PC-3 (cell line): ENCODE measurements at regions not wholly inside any gene's neighbourhood (a gene's known extent, or its start where the extent isn't known, plus 50 kb on each side); places are given as distances from the start of the nearest gene placed in this dataset.
A peak's percentile ranks its signal among the peaks of the same experiment; 100 is the strongest.

ENCODE experiments used
- ATAC-seq: fragments of 200-7000 bp; cut with Tn5 transposase; 2 replicates; pipeline ENCODE4 v1.9.1; 2020; ENCODE audit warnings: mild to moderate bottlenecking, moderate library complexity
- BruUV-seq: library from RNA; stranded (reverse); fragments of 400-500 nt; replicated peaks from 2 replicates; lab custom pipeline; 2021; lab: Mats Ljungman, UMichigan
- CTCF ChIA-PET: fragments of 300-600 bp; sonication (Branson Sonifier 250); formaldehyde crosslinking; loops from one replicate; lab custom pipeline; 2022; ENCODE audit warnings: antibody characterized with exemption; lab: Charles Lee
- POLR2A ChIA-PET: fragments of 300-600 bp; sonication (Branson Sonifier 250); formaldehyde crosslinking; loops from one replicate; lab custom pipeline; 2022; ENCODE audit warnings: antibody characterized with exemption; ENCODE audit not compliant: unreplicated experiment; lab: Charles Lee
- DNase-seq: peaks from one replicate; pipeline ENCODE4 v3.0.0-alpha.2; 2015
- H2AFZ ChIP-seq: fragments of 300-600 bp; sonication (generic); 2 replicates; pipeline ENCODE4 v1.6.0; 2016; ENCODE audit warnings: antibody characterized with exemption, low read length
- H3F3A ChIP-seq: fragments of 300-600 bp; sonication (generic); one replicate; pipeline ENCODE4 v1.6.0; 2017; ENCODE audit warnings: antibody characterized with exemption, low read length, control low read depth, mild to moderate bottlenecking; ENCODE audit not compliant: unreplicated experiment
- H3K27ac ChIP-seq: fragments of 300-600 bp; sonication (generic); 2 replicates; pipeline ENCODE4 v1.5.1; 2016; ENCODE audit warnings: mild to moderate bottlenecking, low read length
- H3K27me3 ChIP-seq: fragments of 300-600 bp; sonication (generic); 2 replicates; pipeline ENCODE4 v1.6.1; 2016; ENCODE audit warnings: low read length, mixed read lengths
- H3K36me3 ChIP-seq: fragments of 300-600 bp; sonication (generic); 2 replicates; pipeline ENCODE4 v1.6.1; 2016; ENCODE audit warnings: low read depth, mixed run types, low read length, mixed read lengths
- H3K4me1 ChIP-seq: fragments of 300-600 bp; sonication (generic); 2 replicates; pipeline ENCODE4 v1.5.1; 2016; ENCODE audit warnings: low read length; ENCODE audit not compliant: insufficient read depth
- H3K4me2 ChIP-seq: fragments of 300-600 bp; sonication (generic); 2 replicates; pipeline ENCODE4 v1.6.0; 2016; ENCODE audit warnings: low read length
- H3K4me3 ChIP-seq: fragments of 300-600 bp; sonication (generic); 2 replicates; pipeline ENCODE4 v1.5.1; 2016; ENCODE audit warnings: mild to moderate bottlenecking, low read length, mixed read lengths
- H3K79me2 ChIP-seq: fragments of 300-600 bp; sonication (generic); 2 replicates; pipeline ENCODE4 v1.6.1; 2017; ENCODE audit warnings: low read length, mixed read lengths
- H3K9ac ChIP-seq: fragments of 300-600 bp; sonication (generic); 2 replicates; pipeline ENCODE4 v1.6.0; 2016; ENCODE audit warnings: mild to moderate bottlenecking, low read length
- H3K9me2 ChIP-seq: fragments of 300-600 bp; sonication (generic); replicated peaks from 2 replicates; pipeline ENCODE4 v1.6.1; 2016; ENCODE audit warnings: mixed run types, low read length, mixed read lengths
- H3K9me3 ChIP-seq: fragments of 300-600 bp; sonication (generic); 2 replicates; pipeline ENCODE4 v1.6.1; 2016; ENCODE audit warnings: low read length, mixed read lengths
- H4K20me1 ChIP-seq: fragments of 300-600 bp; sonication (generic); 2 replicates; pipeline ENCODE4 v1.6.1; 2016; ENCODE audit warnings: low read length, mixed read lengths
- CTCF ChIP-seq: fragments of 300-600 bp; sonication (generic); conservative IDR thresholded peaks from 2 replicates; pipeline ENCODE4 v1.5.1; 2017; ENCODE audit warnings: antibody characterized with exemption, low read depth, mild to moderate bottlenecking, low read length
- EZH2 ChIP-seq: fragments of 300-600 bp; sonication (generic); IDR thresholded peaks from one replicate; pipeline ENCODE4 v1.6.1; 2017; ENCODE audit warnings: antibody characterized with exemption, mild to moderate bottlenecking, low read length; ENCODE audit not compliant: unreplicated experiment
- EZH2phosphoT487 ChIP-seq: fragments of 300-600 bp; sonication (generic); IDR thresholded peaks from 2 replicates; pipeline ENCODE4 v1.6.1; 2018; ENCODE audit warnings: mild to moderate bottlenecking, antibody characterized with exemption, low read length, borderline replicate concordance
- intact Hi-C: fragments of 100-400 bp; cut with micrococcal nuclease; formaldehyde crosslinking; loops from 2 replicates; pipeline ENCODE4 v1.9.0; 2023

GRCh38 chr2:12090072-12090471 is 343.6 kb downstream of the LPIN1 start:
- CTCF ChIA-PET = interaction anchor here (1.0 kb wide), 1 partner anchor 40 kb away, joined by 3 read pairs; no protein-coding TSS in a partner anchor
- ATAC-seq (no peak), DNase-seq (no peak)
- H3K79me2 ChIP-seq = no peaks in the 10 kb centered on the region
- H3K27me3 ChIP-seq = no peaks in the 10 kb centered on the region
- H3K4me1 ChIP-seq = peaks cover 48% of the 10 kb centered on the region
- no peaks in the 10 kb centered on the region for H3F3A ChIP-seq
- no peak for TF ChIP-seq CTCF
- TF ChIP-seq EZH2 = no peak
- TF ChIP-seq EZH2phosphoT487 = no peak
- no peak overlapping the region for H3K4me2 ChIP-seq
- H4K20me1 ChIP-seq = no peaks in the 10 kb centered on the region
- no peaks in the 10 kb centered on the region for H3K36me3 ChIP-seq
- H3K9me2 ChIP-seq = no peaks in the 10 kb centered on the region
- H3K9ac ChIP-seq = no peak overlapping the region
- H3K9me3 ChIP-seq = no peaks in the 10 kb centered on the region
- no TSS peak for BruUV-seq
- H3K4me3 ChIP-seq = no peak overlapping the region
- no peak overlapping the region for H2AFZ ChIP-seq
- POLR2A ChIA-PET = no interaction called here
- H3K27ac ChIP-seq = no peak overlapping the region
- intact Hi-C loops = no loop called here

GRCh38 chr2:12090590-12090989 is 344.2 kb downstream of the LPIN1 start:
- no peaks in the 10 kb centered on the region for H3F3A ChIP-seq
- ATAC-seq (no peak), DNase-seq (peak; percentile 3)
- CTCF ChIA-PET = no interaction called here
- H3K27ac ChIP-seq = no peak overlapping the region
- intact Hi-C loops = no loop called here
- no TSS peak for BruUV-seq
- no peak overlapping the region for H3K4me2 ChIP-seq
- no peaks in the 10 kb centered on the region for H4K20me1 ChIP-seq
- H3K9me3 ChIP-seq = no peaks in the 10 kb centered on the region
- no peaks in the 10 kb centered on the region for H3K36me3 ChIP-seq
- H3K9me2 ChIP-seq = no peaks in the 10 kb centered on the region
- H3K4me1 ChIP-seq = peaks cover 48% of the 10 kb centered on the region
- TF ChIP-seq EZH2 = no peak
- TF ChIP-seq CTCF = no peak
- TF ChIP-seq EZH2phosphoT487 = no peak
- no peak overlapping the region for H3K4me3 ChIP-seq
- H3K79me2 ChIP-seq = no peaks in the 10 kb centered on the region
- H2AFZ ChIP-seq = no peak overlapping the region
- H3K9ac ChIP-seq = no peak overlapping the region
- POLR2A ChIA-PET = no interaction called here
- H3K27me3 ChIP-seq = no peaks in the 10 kb centered on the region

GRCh38 chr2:12091201-12091806 is 344.9 kb downstream of the LPIN1 start:
- Histone ChIP-seq H3K4me2 (peak overlapping the region; percentile 27; the same call in 1 of the 2 replicates), H3K79me2 (no peaks in the 10 kb centered on the region), H3K36me3 (no peaks in the 10 kb centered on the region), H3K9me3 (no peaks in the 10 kb centered on the region), H2AFZ (no peak overlapping the region), H3K27ac (no peak overlapping the region), H3F3A (no peaks in the 10 kb centered on the region), H3K4me3 (no peak overlapping the region), H3K9ac (no peak overlapping the region), H3K27me3 (no peaks in the 10 kb centered on the region), H3K9me2 (no peaks in the 10 kb centered on the region), H4K20me1 (no peaks in the 10 kb centered on the region), H3K4me1 (peaks cover 48% of the 10 kb centered on the region)
- intact Hi-C loops = no loop called here
- ATAC-seq (peak; percentile 23), DNase-seq (peak; percentile 88)
- ChIA-PET CTCF (no interaction called here), POLR2A (no interaction called here)
- no TSS peak for BruUV-seq
- TF ChIP-seq EZH2 = no peak
- no peak for TF ChIP-seq EZH2phosphoT487
- TF ChIP-seq CTCF = no peak
